ENCODE measurements at regions not wholly inside any gene's neighbourhood (a gene's known extent, or its start where the extent isn't known, plus 50 kb on each side); places are given as distances from the start of the nearest gene placed in this dataset.
"Not testable (repeated sequence)": the region's sequence is repeated elsewhere in the genome, so short reads cannot be mapped to it uniquely, and the experiment has no call there.

GRCh38 chr13:111005808-111006505 is 91.1 kb upstream of the ANKRD10 start:
- H3K36me3 Mint-ChIP-seq (ENCODE audit: low read depth): no peaks in the 10 kb centered on the region
- no peaks in the 10 kb centered on the region for H3K9me3 Mint-ChIP-seq
- H3K4me1 Mint-ChIP-seq (ENCODE audit: low read depth): no peaks in the 10 kb centered on the region
- no peak overlapping the region for H3K27ac Mint-ChIP-seq
- no peak for DNase-seq
- H3K27me3 Mint-ChIP-seq: peaks cover 23% of the 10 kb centered on the region
- no peak overlapping the region for H3K4me3 Mint-ChIP-seq

- H3K4me3 Mint-ChIP-seq: no peak overlapping the region
- H3K36me3 Mint-ChIP-seq (ENCODE audit: low read depth): no peaks in the 10 kb centered on the region
- no peak overlapping the region for H3K27ac Mint-ChIP-seq
- H3K27me3 Mint-ChIP-seq: peaks cover 23% of the 10 kb centered on the region
- H3K9me3 Mint-ChIP-seq: no peaks in the 10 kb centered on the region
- no peaks in the 10 kb centered on the region for H3K4me1 Mint-ChIP-seq (ENCODE audit: low read depth)
- DNase-seq: no peak
Measured at GRCh38 chr13:111005364-111005763, 90.5 kb upstream of the ANKRD10 start.

- Mint-ChIP-seq H3K4me1 (ENCODE audit: low read depth) (no peaks in the 10 kb centered on the region), H3K27me3 (peaks cover 19% of the 10 kb centered on the region), H3K36me3 (ENCODE audit: low read depth) (no peaks in the 10 kb centered on the region), H3K9me3 (no peaks in the 10 kb centered on the region), H3K4me3 (no peak overlapping the region), H3K27ac (no peak overlapping the region)
- no peak for DNase-seq
Measured at GRCh38 chr13:111004444-111004843, 89.6 kb upstream of the ANKRD10 start.

GRCh38 chr13:111001636-111002035 is 86.8 kb upstream of the ANKRD10 start:
- no peak for DNase-seq
- no peak overlapping the region for H3K27ac Mint-ChIP-seq
- H3K4me3 Mint-ChIP-seq: no peak overlapping the region
- no peaks in the 10 kb centered on the region for H3K9me3 Mint-ChIP-seq
- H3K27me3 Mint-ChIP-seq: peaks cover 31% of the 10 kb centered on the region
- H3K36me3 Mint-ChIP-seq (ENCODE audit: low read depth): no peaks in the 10 kb centered on the region
- H3K4me1 Mint-ChIP-seq (ENCODE audit: low read depth): no peaks in the 10 kb centered on the region

- Mint-ChIP-seq H3K27ac (no peak overlapping the region), H3K27me3 (peaks cover 55% of the 10 kb centered on the region), H3K4me1 (ENCODE audit: low read depth) (no peaks in the 10 kb centered on the region), H3K9me3 (no peaks in the 10 kb centered on the region), H3K36me3 (ENCODE audit: low read depth) (no peaks in the 10 kb centered on the region), H3K4me3 (no peak overlapping the region)
- DNase-seq: no peak
Measured at GRCh38 chr13:110993788-110994187, 78.9 kb upstream of the ANKRD10 start.

- Mint-ChIP-seq H3K9me3 (no peaks in the 10 kb centered on the region), H3K36me3 (ENCODE audit: low read depth) (no peaks in the 10 kb centered on the region), H3K27me3 (peaks cover 50% of the 10 kb centered on the region), H3K4me3 (no peak overlapping the region), H3K27ac (no peak overlapping the region), H3K4me1 (ENCODE audit: low read depth) (no peaks in the 10 kb centered on the region)
- DNase-seq: no peak
Measured at GRCh38 chr13:110991991-110992508, 77.2 kb upstream of the ANKRD10 start.

- no peaks in the 10 kb centered on the region for H3K36me3 Mint-ChIP-seq (ENCODE audit: low read depth)
- H3K27ac Mint-ChIP-seq: no peak overlapping the region
- peaks cover 46% of the 10 kb centered on the region for H3K27me3 Mint-ChIP-seq
- DNase-seq: no peak
- H3K4me3 Mint-ChIP-seq: no peak overlapping the region
- no peaks in the 10 kb centered on the region for H3K9me3 Mint-ChIP-seq
- no peaks in the 10 kb centered on the region for H3K4me1 Mint-ChIP-seq (ENCODE audit: low read depth)
Measured at GRCh38 chr13:110989331-110989730, 74.5 kb upstream of the ANKRD10 start.

- H3K36me3 Mint-ChIP-seq (ENCODE audit: low read depth): no peaks in the 10 kb centered on the region
- H3K27me3 Mint-ChIP-seq: peaks cover 61% of the 10 kb centered on the region
- H3K4me3 Mint-ChIP-seq: no peak overlapping the region
- H3K27ac Mint-ChIP-seq: no peak overlapping the region
- no peaks in the 10 kb centered on the region for H3K9me3 Mint-ChIP-seq
- DNase-seq: no peak
- H3K4me1 Mint-ChIP-seq (ENCODE audit: low read depth): no peaks in the 10 kb centered on the region
Measured at GRCh38 chr13:110985541-110985940, 70.7 kb upstream of the ANKRD10 start.

GRCh38 chr13:110984798-110985197 is 69.9 kb upstream of the ANKRD10 start:
- Mint-ChIP-seq H3K4me3 (no peak overlapping the region), H3K36me3 (ENCODE audit: low read depth) (no peaks in the 10 kb centered on the region), H3K27ac (no peak overlapping the region), H3K4me1 (ENCODE audit: low read depth) (no peaks in the 10 kb centered on the region), H3K27me3 (peaks cover 64% of the 10 kb centered on the region), H3K9me3 (no peaks in the 10 kb centered on the region)
- no peak for DNase-seq

- Mint-ChIP-seq H3K4me3 (no peak overlapping the region), H3K4me1 (ENCODE audit: low read depth) (no peaks in the 10 kb centered on the region), H3K36me3 (ENCODE audit: low read depth) (no peaks in the 10 kb centered on the region), H3K27ac (no peak overlapping the region), H3K9me3 (no peaks in the 10 kb centered on the region), H3K27me3 (peaks cover 65% of the 10 kb centered on the region)
- no peak for DNase-seq
Measured at GRCh38 chr13:110984381-110984780, 69.5 kb upstream of the ANKRD10 start.

- DNase-seq: no peak
- H3K27me3 Mint-ChIP-seq: peaks cover 71% of the 10 kb centered on the region
- no peak overlapping the region for H3K4me3 Mint-ChIP-seq
- H3K36me3 Mint-ChIP-seq (ENCODE audit: low read depth): no peaks in the 10 kb centered on the region
- H3K4me1 Mint-ChIP-seq (ENCODE audit: low read depth): no peaks in the 10 kb centered on the region
- no peak overlapping the region for H3K27ac Mint-ChIP-seq
- no peaks in the 10 kb centered on the region for H3K9me3 Mint-ChIP-seq
Measured at GRCh38 chr13:110983241-110983640, 68.4 kb upstream of the ANKRD10 start.

- Mint-ChIP-seq H3K9me3 (peaks cover 2% of the 10 kb centered on the region), H3K36me3 (ENCODE audit: low read depth) (no peaks in the 10 kb centered on the region), H3K4me1 (ENCODE audit: low read depth) (peaks cover 6% of the 10 kb centered on the region), H3K4me3 (no peak overlapping the region), H3K27me3 (peaks cover 70% of the 10 kb centered on the region), H3K27ac (no peak overlapping the region)
- no peak for DNase-seq
Measured at GRCh38 chr13:110981379-110981778, 66.5 kb upstream of the ANKRD10 start.

- H3K36me3 Mint-ChIP-seq (ENCODE audit: low read depth): no peaks in the 10 kb centered on the region
- H3K4me1 Mint-ChIP-seq (ENCODE audit: low read depth): peaks cover 7% of the 10 kb centered on the region
- H3K9me3 Mint-ChIP-seq: peaks cover 2% of the 10 kb centered on the region
- no peak overlapping the region for H3K4me3 Mint-ChIP-seq
- H3K27ac Mint-ChIP-seq: no peak overlapping the region
- DNase-seq: no peak
- H3K27me3 Mint-ChIP-seq: peaks cover 66% of the 10 kb centered on the region
Measured at GRCh38 chr13:110980921-110981320, 66.1 kb upstream of the ANKRD10 start.

GRCh38 chr13:110979149-110979548 is 64.3 kb upstream of the ANKRD10 start:
- not testable (repeated sequence) for H3K4me3 Mint-ChIP-seq; H3K4me1 Mint-ChIP-seq (ENCODE audit: low read depth); DNase-seq; H3K27ac Mint-ChIP-seq; H3K9me3 Mint-ChIP-seq; H3K36me3 Mint-ChIP-seq (ENCODE audit: low read depth)
- H3K27me3 Mint-ChIP-seq: peaks cover 63% of the 10 kb centered on the region

GRCh38 chr13:110978390-110978789 is 63.5 kb upstream of the ANKRD10 start:
- peaks cover 61% of the 10 kb centered on the region for H3K27me3 Mint-ChIP-seq
- H3K9me3 Mint-ChIP-seq: peaks cover 3% of the 10 kb centered on the region
- DNase-seq: no peak
- H3K27ac Mint-ChIP-seq: no peak overlapping the region
- no peaks in the 10 kb centered on the region for H3K36me3 Mint-ChIP-seq (ENCODE audit: low read depth)
- no peak overlapping the region for H3K4me3 Mint-ChIP-seq
- peaks cover 9% of the 10 kb centered on the region for H3K4me1 Mint-ChIP-seq (ENCODE audit: low read depth)

- H3K27me3 Mint-ChIP-seq: peaks cover 66% of the 10 kb centered on the region
- H3K36me3 Mint-ChIP-seq (ENCODE audit: low read depth): no peaks in the 10 kb centered on the region
- H3K27ac Mint-ChIP-seq: no peak overlapping the region
- H3K9me3 Mint-ChIP-seq: peaks cover 12% of the 10 kb centered on the region
- H3K4me3 Mint-ChIP-seq: no peak overlapping the region
- H3K4me1 Mint-ChIP-seq (ENCODE audit: low read depth): peaks cover 14% of the 10 kb centered on the region
- no peak for DNase-seq
Measured at GRCh38 chr13:110976785-110977184, 61.9 kb upstream of the ANKRD10 start.

Measured in activated T-cell treated with anti-CD3 and anti-CD28 coated beads, Interleukin-2, amount 50 U/mL, for 24 hours (primary cell).